HepG2 (cell line): ENCODE measurements at regions not wholly inside any gene's neighbourhood (a gene's known extent, or its start where the extent isn't known, plus 50 kb on each side); places are given as distances from the start of the nearest gene placed in this dataset.
A peak's percentile ranks its signal among the peaks of the same experiment; 100 is the strongest.

Source experiments
- ATAC-seq: fragments of 200-7000 bp; cut with Tn5 transposase; 3 replicates; pipeline ENCODE4 v1.9.1; 2020; ENCODE audit warnings: mild to moderate bottlenecking, moderate library complexity
- BruUV-seq: library from RNA; stranded (reverse); fragments of 400-500 nt; replicated peaks from 2 replicates; lab custom pipeline; 2021; lab: Mats Ljungman, UMichigan
- CTCF ChIA-PET: fragments of 300-600 bp; formaldehyde crosslinking; extraction: SDS; loops from one replicate; lab custom pipeline; 2021; ENCODE audit warnings: low total read pairs, inconsistent platforms, low intra/inter-chr PET ratio; lab: Yijun Ruan, JAX
- POLR2A ChIA-PET: fragments of 350-600 bp; sonication (Branson Sonifier 250); formaldehyde crosslinking; loops from one replicate; lab custom pipeline; 2020; ENCODE audit warnings: antibody characterized with exemption, inconsistent platforms; lab: Yijun Ruan, JAX
- DNase-seq: peaks from one replicate; pipeline ENCODE4 v3.0.0-alpha.2; 2015; ENCODE audit warnings: low spot score
- FAIRE-seq: peaks from 3 replicates; lab custom pipeline; 2011; peaks lifted over from hg19 to GRCh38; lab: Jason Lieb, UNC
- H2AFZ ChIP-seq: one replicate; pipeline ENCODE4 v1.6.1; 2011; ENCODE audit warnings: low read length, inconsistent platforms
- H3K27ac ChIP-seq: fragments of 300-600 bp; 3 replicates; pipeline ENCODE4 v1.8.0; 2011; ENCODE audit warnings: mixed run types, mild to moderate bottlenecking, mixed read lengths, low read length, inconsistent platforms; ENCODE audit not compliant: insufficient read depth; ENCODE audit errors: extremely low read length
- H3K27me3 ChIP-seq, 2 experiments: fragments of 200-600 bp in 1 of 2; 2 replicates in 1 of 2; 3 replicates in 1 of 2; pipeline versions ENCODE4 v1.6.0 to v1.8.0; 2011; ENCODE audit warnings: low read length in 2 of 2, mild to moderate bottlenecking in 2 of 2, moderate library complexity in 2 of 2, inconsistent platforms in 1 of 2; ENCODE audit not compliant: insufficient read depth in 2 of 2, control insufficient read depth in 1 of 2
- H3K36me3 ChIP-seq, 2 experiments: fragments of 200-600 bp in 1 of 2; replicated peaks in 1 of 2; 2 replicates in 1 of 2; 3 replicates in 1 of 2; pipeline versions ENCODE4 v1.5.1 to v1.8.0; 2011; ENCODE audit warnings: low read length in 2 of 2, inconsistent platforms in 1 of 2; ENCODE audit not compliant: insufficient read depth in 2 of 2, control insufficient read depth in 1 of 2
- H3K4me1 ChIP-seq: 2 replicates; pipeline ENCODE4 v1.5.1; 2012; ENCODE audit warnings: low read length, inconsistent platforms; ENCODE audit not compliant: insufficient read depth
- H3K4me2 ChIP-seq: 2 replicates; pipeline ENCODE4 v1.6.0; 2011; ENCODE audit warnings: low read depth, low read length, inconsistent platforms
- H3K4me3 ChIP-seq, 3 experiments: fragments of 200-600 bp in 1 of 3; sonication (generic), shearing (Covaris generic) in 1 of 3; replicated peaks in 1 of 3; 2 replicates each; pipeline ENCODE4 v1.5.1; 2011 to 2016; ENCODE audit warnings: low read length in 3 of 3, inconsistent platforms in 2 of 3, low read depth in 2 of 3, mild to moderate bottlenecking in 2 of 3, control low read depth in 1 of 3, mixed read lengths in 1 of 3; ENCODE audit not compliant: insufficient read depth in 1 of 3
- H3K79me2 ChIP-seq: one replicate; pipeline ENCODE4 v1.6.1; 2011; ENCODE audit warnings: low read length, inconsistent platforms; ENCODE audit not compliant: insufficient read depth
- H3K9ac ChIP-seq: 2 replicates; pipeline ENCODE4 v1.6.0; 2011; ENCODE audit warnings: mild to moderate bottlenecking, low read depth, low read length, inconsistent platforms; ENCODE audit not compliant: insufficient read depth
- H3K9me3 ChIP-seq: 2 replicates; pipeline ENCODE4 v1.5.1; 2012; ENCODE audit warnings: mild to moderate bottlenecking, low read length
- H4K20me1 ChIP-seq: 2 replicates; pipeline ENCODE4 v1.6.0; 2011; ENCODE audit warnings: inconsistent platforms, mild to moderate bottlenecking, low read length, moderate library complexity; ENCODE audit not compliant: insufficient read depth
- CAMTA2 ChIP-seq: sonication (generic); formaldehyde crosslinking; IDR thresholded peaks from 2 replicates; pipeline ENCODE4 v1.4.0; 2020; ENCODE audit warnings: mild to moderate bottlenecking, missing genetic modification reagents, borderline replicate concordance
- CBFB ChIP-seq: sonication (generic); formaldehyde crosslinking; IDR thresholded peaks from 2 replicates; pipeline ENCODE4 v1.4.0; 2020; ENCODE audit warnings: missing genetic modification reagents
- HNF4A ChIP-seq: sonication (generic); formaldehyde crosslinking; IDR thresholded peaks from 2 replicates; pipeline ENCODE4 v1.4.0; 2020; ENCODE audit warnings: missing genetic modification reagents
- KLF9 ChIP-seq: IDR thresholded peaks from 2 replicates; pipeline ENCODE4 v1.6.1; 2016; ENCODE audit warnings: low read depth
- NBN ChIP-seq: fragments of 450-650 bp; conservative IDR thresholded peaks from 2 replicates; pipeline ENCODE4 v1.6.1; 2017
- NR2F6 ChIP-seq, 2 experiments: IDR thresholded peaks; 2 replicates each; pipeline ENCODE4 v1.6.1; 2016; ENCODE audit warnings: antibody characterized with exemption in 1 of 2, mild to moderate bottlenecking in 1 of 2
- SNAPC4 ChIP-seq: sonication (generic); formaldehyde crosslinking; IDR thresholded peaks from 2 replicates; pipeline ENCODE4 v1.4.0; 2020; ENCODE audit warnings: mild to moderate bottlenecking, missing genetic modification reagents
- ZFY ChIP-seq: sonication (generic); formaldehyde crosslinking; IDR thresholded peaks from 2 replicates; pipeline ENCODE4 v1.4.0; 2020; ENCODE audit warnings: missing genetic modification reagents
- ZNF276 ChIP-seq: sonication (generic); formaldehyde crosslinking; IDR thresholded peaks from 2 replicates; pipeline ENCODE4 v1.4.0; 2020; ENCODE audit warnings: mild to moderate bottlenecking, low read depth, missing genetic modification reagents
- ZNF331 ChIP-seq: sonication (generic); formaldehyde crosslinking; IDR thresholded peaks from 2 replicates; pipeline ENCODE4 v1.4.0; 2020; ENCODE audit warnings: missing genetic modification reagents
- WGBS: methylation state at CpG from one replicate; pipeline ENCODE4 v1.1.6; 2017; ENCODE audit warnings: low lambda C conversion rate; 5-methylcytosine and 5-hydroxymethylcytosine counted together
- in situ Hi-C: cut with HindIII; loops from 2 replicates; pipeline ENCODE4 v1.10.0; 2017; ENCODE audit warnings: low pct_unique_long_range_greater_than_20kb; ENCODE audit not compliant: extremely low pct_ligation_motif_present
- intact Hi-C: fragments of 100-400 bp; cut with micrococcal nuclease; formaldehyde crosslinking; loops from one replicate; pipeline ENCODE4 v1.10.0; 2022; ENCODE audit not compliant: unreplicated experiment
- TF ChIP-seq, protein P1 (sequence below): sonication (generic); formaldehyde crosslinking; IDR thresholded peaks from 2 replicates; pipeline ENCODE4 v1.4.0; 2020; ENCODE audit warnings: missing genetic modification reagents
- TF ChIP-seq, protein P2 (sequence below): IDR thresholded peaks from 2 replicates; pipeline ENCODE4 v1.4.0; 2020; ENCODE audit warnings: mild to moderate bottlenecking, missing genetic modification reagents

DNA sequence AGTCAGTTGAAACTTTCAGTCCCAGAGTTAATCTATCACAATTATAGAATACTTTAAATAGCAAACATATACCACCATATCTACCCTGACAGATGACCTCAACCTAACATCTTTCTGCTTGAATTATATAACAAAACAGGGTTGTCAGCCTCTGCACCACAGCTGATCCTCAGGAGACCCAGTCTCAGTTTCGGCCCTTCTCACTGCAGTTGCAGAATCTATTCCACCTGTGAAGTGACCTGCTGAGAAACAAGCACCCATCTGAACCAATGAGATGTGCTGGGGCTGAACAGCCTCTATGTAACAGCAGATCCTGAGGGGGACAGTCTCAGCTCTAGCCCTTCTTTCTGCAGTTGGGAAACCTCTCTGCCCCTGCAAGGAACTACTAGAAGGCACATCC is 567.6 kb downstream of the KCNJ3 start (continued):
- TF ChIP-seq SNAPC4 (CRISPR knock-in tag) = no peak

- peak overlapping the region; percentile 9; the same call in 1 of the 2 replicates for H3K4me2 ChIP-seq
- no peaks in the 10 kb centered on the region for H3K79me2 ChIP-seq
- no peaks in the 10 kb centered on the region for H3K36me3 ChIP-seq
- WGBS = 0% methylated on average over 5 of the region's 6 CpGs
- in situ Hi-C loops = no loop called here
- ATAC-seq = peak; percentile 100
- no peaks in the 10 kb centered on the region for H3K4me1 ChIP-seq
- peak; percentile 68 for FAIRE-seq
- POLR2A ChIA-PET = no interaction called here
- no peak overlapping the region for H3K9ac ChIP-seq
- H4K20me1 ChIP-seq = no peaks in the 10 kb centered on the region
- intact Hi-C loops = loop anchor here (2.0 kb wide), 1 partner anchor 54 kb away; no protein-coding TSS in a partner anchor
- H3K4me3 ChIP-seq = no peak overlapping the region
- no TSS peak for BruUV-seq
- H3K27ac ChIP-seq = no peak overlapping the region
- peak; percentile 78 for DNase-seq
- H2AFZ ChIP-seq = no peak overlapping the region
- CTCF ChIA-PET = no interaction called here
- H3K9me3 ChIP-seq = no peaks in the 10 kb centered on the region
- H3K27me3 ChIP-seq = no peaks in the 10 kb centered on the region
- TF ChIP-seq ZNF331 (CRISPR knock-in tag) = peak; percentile 86
- TF ChIP-seq, protein P1, sequence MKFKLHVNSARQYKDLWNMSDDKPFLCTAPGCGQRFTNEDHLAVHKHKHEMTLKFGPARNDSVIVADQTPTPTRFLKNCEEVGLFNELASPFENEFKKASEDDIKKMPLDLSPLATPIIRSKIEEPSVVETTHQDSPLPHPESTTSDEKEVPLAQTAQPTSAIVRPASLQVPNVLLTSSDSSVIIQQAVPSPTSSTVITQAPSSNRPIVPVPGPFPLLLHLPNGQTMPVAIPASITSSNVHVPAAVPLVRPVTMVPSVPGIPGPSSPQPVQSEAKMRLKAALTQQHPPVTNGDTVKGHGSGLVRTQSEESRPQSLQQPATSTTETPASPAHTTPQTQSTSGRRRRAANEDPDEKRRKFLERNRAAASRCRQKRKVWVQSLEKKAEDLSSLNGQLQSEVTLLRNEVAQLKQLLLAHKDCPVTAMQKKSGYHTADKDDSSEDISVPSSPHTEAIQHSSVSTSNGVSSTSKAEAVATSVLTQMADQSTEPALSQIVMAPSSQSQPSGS = 0 out of 2 replicates have a peak, but pooled peaks have one; percentile 42
- TF ChIP-seq NR2F6 (IDR thresholded peaks at IDR 0.05) = no peak
- TF ChIP-seq NR2F6 (CRISPR knock-in tag; IDR thresholded peaks at IDR 0.05) = peak; percentile 44; the same call in 1 of the 2 replicates
- TF ChIP-seq CBFB (CRISPR knock-in tag) = no peak
- no peak for TF ChIP-seq CAMTA2
- TF ChIP-seq NBN = no peak
- TF ChIP-seq ZNF276 (CRISPR knock-in tag) = no peak
- no peak for TF ChIP-seq KLF9 (CRISPR knock-in tag)
- TF ChIP-seq ZFY = no peak
- TF ChIP-seq, protein P2, sequence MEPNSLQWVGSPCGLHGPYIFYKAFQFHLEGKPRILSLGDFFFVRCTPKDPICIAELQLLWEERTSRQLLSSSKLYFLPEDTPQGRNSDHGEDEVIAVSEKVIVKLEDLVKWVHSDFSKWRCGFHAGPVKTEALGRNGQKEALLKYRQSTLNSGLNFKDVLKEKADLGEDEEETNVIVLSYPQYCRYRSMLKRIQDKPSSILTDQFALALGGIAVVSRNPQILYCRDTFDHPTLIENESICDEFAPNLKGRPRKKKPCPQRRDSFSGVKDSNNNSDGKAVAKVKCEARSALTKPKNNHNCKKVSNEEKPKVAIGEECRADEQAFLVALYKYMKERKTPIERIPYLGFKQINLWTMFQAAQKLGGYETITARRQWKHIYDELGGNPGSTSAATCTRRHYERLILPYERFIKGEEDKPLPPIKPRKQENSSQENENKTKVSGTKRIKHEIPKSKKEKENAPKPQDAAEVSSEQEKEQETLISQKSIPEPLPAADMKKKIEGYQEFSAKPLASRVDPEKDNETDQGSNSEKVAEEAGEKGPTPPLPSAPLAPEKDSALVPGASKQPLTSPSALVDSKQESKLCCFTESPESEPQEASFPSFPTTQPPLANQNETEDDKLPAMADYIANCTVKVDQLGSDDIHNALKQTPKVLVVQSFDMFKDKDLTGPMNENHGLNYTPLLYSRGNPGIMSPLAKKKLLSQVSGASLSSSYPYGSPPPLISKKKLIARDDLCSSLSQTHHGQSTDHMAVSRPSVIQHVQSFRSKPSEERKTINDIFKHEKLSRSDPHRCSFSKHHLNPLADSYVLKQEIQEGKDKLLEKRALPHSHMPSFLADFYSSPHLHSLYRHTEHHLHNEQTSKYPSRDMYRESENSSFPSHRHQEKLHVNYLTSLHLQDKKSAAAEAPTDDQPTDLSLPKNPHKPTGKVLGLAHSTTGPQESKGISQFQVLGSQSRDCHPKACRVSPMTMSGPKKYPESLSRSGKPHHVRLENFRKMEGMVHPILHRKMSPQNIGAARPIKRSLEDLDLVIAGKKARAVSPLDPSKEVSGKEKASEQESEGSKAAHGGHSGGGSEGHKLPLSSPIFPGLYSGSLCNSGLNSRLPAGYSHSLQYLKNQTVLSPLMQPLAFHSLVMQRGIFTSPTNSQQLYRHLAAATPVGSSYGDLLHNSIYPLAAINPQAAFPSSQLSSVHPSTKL (CRISPR knock-in tag) = 0 out of 2 replicates have a peak, but pooled peaks have one; percentile 26
- TF ChIP-seq HNF4A (CRISPR knock-in tag) = peak; percentile 62; the same call in 1 of the 2 replicates
These were observed 558.3 kb downstream of the KCNJ3 start for GRCh38 chr2:155256803-155257202.
